DOHH2 (cell line): ENCODE measurements at regions not wholly inside any gene's neighbourhood (a gene's known extent, or its start where the extent isn't known, plus 50 kb on each side); places are given as distances from the start of the nearest gene placed in this dataset.

ENCODE experiments used
- EZH2phosphoT487 ChIP-seq: fragments of 200-600 bp; sonication (generic); IDR thresholded peaks from 2 replicates; pipeline ENCODE4 v1.6.1; 2017; ENCODE audit warnings: borderline replicate concordance, mild to moderate bottlenecking, antibody characterized with exemption, low read length, moderate library complexity, mixed read lengths
- TF ChIP-seq, protein P1 (sequence below): fragments of 200-600 bp; sonication (generic); IDR thresholded peaks from one replicate; pipeline ENCODE4 v1.5.1; 2014; ENCODE audit warnings: antibody characterized with exemption, mild to moderate bottlenecking, low read depth, low read length; ENCODE audit not compliant: poor library complexity, severe bottlenecking

DNA sequence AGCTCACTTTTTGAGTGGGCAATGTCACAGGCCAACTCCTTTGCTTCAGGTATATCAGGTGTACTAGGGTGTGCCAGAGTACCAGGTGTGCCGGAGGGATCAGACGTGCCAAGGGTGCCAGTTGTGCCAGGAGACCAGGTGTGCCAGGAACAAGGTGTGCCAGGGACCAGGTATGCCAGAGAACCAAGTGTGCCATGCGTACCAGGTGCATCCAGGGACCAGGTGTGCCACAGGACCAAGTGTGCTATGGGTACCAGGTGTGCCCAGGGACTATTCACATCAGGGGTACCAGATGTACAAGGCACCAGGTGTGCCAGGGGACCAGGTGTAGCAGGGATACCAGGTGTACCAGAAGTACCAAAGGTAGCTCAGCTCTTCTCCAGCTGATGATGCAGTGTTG, 174.7 kb upstream of the S1PR3 start:
- TF ChIP-seq, protein P1, sequence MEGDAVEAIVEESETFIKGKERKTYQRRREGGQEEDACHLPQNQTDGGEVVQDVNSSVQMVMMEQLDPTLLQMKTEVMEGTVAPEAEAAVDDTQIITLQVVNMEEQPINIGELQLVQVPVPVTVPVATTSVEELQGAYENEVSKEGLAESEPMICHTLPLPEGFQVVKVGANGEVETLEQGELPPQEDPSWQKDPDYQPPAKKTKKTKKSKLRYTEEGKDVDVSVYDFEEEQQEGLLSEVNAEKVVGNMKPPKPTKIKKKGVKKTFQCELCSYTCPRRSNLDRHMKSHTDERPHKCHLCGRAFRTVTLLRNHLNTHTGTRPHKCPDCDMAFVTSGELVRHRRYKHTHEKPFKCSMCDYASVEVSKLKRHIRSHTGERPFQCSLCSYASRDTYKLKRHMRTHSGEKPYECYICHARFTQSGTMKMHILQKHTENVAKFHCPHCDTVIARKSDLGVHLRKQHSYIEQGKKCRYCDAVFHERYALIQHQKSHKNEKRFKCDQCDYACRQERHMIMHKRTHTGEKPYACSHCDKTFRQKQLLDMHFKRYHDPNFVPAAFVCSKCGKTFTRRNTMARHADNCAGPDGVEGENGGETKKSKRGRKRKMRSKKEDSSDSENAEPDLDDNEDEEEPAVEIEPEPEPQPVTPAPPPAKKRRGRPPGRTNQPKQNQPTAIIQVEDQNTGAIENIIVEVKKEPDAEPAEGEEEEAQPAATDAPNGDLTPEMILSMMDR = no peak
- TF ChIP-seq EZH2phosphoT487 = no peak
